HG02938 (cell line): ENCODE measurements at regions not wholly inside any gene's neighbourhood (a gene's known extent, or its start where the extent isn't known, plus 50 kb on each side); places are given as distances from the start of the nearest gene placed in this dataset.

Experiments
- ATAC-seq: cut with Tn5 transposase; IDR thresholded peaks from one replicate; pipeline ENCODE4 v1.9.1; 2021; ENCODE audit warnings: mild to moderate bottlenecking, moderate library complexity; ENCODE audit not compliant: unreplicated experiment

DNA sequence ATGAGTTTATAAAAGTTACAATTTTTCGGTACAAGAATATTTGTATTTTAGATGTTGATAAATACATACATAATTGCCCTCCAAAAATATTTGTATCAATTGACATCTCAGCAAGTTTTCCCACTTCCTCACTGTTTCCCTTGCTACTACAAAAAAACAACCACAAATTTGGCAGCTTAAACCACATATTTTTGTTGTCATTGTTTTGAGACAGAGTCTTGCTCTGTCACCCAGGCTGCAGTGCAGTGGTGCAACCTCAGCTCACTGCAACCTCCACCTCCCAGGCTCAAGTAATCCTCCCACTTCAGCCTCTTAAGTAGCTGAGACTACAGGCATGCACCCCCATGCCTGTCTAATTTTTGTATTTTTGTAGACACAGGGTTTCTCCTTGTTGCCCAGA, 162.8 kb upstream of the RARB start:
- ATAC-seq = no peak

DNA sequence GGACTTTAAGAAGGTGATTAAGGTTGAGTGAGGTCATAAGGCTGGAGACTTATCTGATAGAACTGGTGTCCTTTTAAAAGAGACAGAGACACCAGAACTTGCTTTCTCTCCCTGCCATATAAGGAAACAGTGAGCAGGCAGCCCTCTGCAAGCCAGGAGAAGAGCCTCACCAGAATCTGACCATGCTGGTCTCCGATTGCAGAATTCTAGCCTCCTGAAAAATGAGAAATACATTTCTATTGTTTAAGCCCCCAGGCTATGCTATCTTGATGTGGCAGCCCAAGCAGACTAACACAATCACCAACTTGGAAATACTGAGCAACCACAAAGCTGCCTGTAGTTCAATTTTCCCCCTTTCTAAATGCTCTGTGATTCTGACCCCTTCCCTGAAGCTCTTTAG, 161.4 kb upstream of the RARB start:
- no peak for ATAC-seq

DNA sequence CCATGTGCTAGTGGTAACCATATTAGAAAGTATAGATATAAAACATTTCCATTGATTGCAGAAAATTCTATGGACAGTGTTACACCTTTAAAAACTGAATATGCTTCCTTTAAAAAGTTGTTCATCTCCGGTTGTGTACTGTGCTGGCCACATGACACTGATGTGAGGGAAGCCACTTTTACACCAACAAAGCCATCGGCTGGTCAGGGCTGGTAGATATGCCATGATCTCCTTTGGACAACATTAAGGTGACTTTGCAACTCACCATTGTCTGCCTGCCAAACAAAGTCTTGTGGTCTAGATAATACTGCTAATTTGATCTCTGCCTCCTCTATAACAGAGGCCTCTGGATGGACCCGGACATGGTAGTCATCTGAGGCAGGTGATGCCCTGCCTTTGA, 156.0 kb upstream of the RARB start:
- ATAC-seq = no peak

DNA sequence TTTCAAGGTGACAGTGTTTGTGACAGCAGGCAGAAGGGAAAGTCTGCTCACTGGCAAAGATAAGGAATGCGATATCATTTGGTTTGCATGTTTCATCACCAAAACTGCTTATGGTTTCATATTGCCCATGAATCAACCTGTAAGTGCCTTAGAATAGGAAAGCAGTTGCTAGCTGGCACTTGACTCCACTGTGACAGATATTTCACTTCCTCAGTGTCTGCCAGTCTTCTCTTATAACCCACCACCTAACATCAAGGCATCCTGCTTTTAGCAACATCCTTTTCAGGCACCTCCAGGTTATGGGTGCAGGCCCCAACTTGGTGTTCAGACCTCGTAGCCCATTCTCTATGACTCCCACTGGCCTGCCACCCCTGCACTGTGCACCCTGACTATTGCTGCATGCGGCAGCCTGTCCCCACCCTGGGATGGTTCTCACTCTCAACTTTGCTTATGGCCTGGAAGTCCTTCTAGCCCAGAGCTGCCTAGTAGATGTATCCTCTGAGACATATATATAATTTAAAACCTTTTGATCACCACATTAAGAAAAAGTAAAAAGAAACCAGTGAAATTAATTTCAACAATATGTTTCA, 154.4 kb upstream of the RARB start:
- no peak for ATAC-seq

DNA sequence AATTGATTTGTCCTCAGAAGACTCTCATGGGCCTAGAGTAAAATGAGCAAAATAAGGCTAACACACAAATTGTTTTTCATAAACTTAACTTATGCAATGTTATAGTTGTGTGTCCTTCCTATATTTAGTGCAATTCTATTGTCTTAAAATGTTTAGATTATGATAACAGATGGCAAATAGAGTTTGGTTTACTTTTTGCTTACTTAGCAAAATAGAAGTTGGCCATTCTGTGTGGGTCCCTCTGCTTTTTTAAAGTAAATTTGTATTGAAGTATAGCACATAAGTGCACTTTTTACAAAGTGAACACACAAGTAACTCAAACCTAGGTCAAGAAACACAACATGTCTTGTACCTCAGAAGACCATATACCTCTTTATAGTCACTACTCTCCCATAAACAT, 150.6 kb upstream of the RARB start:
- no peak for ATAC-seq

DNA sequence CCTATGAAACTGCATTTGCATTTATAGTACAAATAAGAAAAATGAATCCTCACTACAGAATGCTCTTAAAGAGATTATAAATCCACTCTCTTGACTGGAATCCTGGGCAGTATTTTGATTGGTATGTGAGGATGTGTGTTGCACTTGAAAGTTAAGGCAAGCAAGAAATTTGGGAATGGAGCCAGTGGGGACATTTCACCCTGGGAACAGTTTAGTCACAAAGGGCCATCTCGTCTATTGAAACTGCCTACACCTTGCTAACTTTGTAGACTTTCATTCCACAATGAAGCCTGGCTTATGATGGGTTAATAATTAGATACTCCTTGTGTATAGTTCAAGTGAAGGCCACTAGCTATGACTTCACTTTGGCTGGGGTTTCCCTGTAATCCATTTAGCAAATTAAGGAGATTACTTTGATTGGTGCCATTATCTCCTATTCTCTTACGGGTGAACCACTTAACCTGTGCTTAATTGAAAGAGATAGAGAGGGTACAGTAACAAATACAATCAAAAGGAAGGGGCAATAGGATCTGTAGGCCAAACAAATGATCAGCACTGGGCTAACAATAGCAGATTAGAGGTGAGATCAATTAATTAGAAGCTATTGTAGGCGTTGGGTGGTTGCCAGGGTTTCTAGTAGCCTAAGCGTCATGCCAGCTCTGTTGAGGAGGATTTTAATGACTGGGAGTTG, 146.9 kb upstream of the RARB start:
- no peak for ATAC-seq

DNA sequence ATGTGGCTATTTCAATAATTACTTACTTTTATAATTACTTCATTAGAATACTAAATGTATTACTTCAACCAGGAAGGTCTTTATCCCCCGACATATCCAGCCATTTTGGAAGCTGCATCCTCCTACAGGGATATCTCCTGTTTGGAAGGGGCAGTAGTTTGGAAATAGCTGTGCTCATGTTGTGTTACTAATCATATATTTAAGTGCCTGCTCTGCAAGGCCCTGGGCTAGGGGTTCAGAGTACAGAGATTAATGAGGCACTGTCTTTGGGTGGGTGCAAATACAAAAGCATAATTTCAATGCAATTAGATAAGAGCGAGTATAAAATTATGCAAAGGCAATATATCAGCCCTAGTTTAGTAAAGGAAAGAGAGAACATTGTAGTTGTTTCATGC, 146.3 kb upstream of the RARB start:
- no peak for ATAC-seq

DNA sequence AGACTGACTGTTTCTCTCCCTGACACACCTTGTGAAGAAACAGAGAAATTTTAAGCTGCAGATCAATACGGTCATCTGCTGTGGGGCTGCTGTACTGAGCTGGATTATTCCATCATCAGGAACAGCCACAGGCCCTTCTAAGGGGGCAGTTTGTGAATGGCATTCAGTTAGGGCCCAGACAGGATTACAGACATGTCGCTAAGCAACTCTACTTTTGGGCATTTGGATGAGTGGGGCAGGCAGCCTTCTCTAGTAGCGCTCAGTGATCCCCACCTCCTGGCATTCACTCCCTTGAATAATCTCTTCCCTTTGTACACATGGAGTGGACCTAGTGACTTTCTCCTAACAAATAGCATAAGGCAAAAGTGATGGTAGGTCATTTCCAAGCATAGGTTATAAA, 144.4 kb upstream of the RARB start:
- no peak for ATAC-seq

DNA sequence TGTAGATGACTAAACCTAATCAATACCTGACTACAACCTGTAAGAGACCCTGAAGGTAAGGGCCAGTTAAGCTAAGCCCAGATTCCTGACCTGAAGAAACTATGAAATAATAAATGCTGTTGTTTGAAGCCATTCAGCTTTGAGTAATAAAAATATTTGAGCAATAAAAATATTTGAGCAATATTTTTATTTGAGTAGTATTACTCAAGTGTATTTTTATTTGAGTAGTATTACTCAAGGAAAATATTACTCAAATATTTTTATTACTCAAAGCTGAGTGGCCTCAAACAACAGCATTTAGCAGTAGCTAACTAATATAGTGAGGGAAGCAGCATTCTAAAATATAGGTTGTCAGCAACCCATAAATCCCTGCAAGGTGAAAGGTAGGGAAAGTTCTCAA, 143.8 kb upstream of the RARB start:
- no peak for ATAC-seq

DNA sequence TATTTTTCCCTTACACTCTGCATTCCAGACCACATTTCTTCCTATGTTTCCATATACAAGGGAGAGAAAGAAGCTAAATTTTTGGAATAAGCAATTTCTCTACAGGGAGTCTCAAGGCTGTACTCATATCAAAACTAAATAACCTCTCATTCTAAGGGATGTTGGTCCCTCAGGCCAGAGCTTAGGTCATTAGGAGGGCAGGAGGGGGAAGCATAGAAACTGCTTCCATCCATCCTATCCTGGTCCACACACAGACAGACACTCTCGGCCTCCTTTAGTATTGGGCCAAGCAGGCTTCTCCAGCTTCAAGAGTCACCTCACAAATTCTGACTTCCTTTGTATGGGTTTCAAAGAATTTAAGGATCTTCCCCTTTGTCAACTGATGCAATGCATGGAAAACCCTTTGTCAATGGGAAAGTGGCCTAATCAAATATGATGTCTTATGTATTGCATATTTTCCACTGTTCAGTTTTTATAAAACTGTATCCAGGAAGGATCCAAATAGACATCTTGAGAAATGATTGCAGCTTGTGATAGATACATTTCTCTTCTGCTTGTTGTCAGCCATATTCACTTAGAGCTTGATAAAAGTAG, 140.7 kb upstream of the RARB start:
- no peak for ATAC-seq

DNA sequence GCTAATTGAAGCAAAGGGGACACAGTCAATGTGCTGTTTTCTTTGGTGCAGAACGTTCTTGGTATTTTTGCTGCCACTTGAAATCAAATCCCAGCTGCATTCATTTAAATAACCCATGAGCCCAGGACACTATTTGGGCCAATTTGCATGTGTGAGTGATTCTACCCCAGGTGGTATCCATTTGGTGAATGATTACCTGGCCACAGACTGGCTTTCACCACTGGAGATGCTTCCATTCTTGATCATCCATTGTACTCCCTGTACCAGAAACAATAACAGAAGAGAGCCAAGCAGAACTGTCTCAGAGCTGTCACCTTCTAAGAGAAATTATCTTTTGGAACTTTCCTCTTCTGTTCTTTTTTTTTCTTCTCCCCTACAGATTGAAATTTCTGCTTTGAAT, 139.7 kb upstream of the RARB start:
- no peak for ATAC-seq

DNA sequence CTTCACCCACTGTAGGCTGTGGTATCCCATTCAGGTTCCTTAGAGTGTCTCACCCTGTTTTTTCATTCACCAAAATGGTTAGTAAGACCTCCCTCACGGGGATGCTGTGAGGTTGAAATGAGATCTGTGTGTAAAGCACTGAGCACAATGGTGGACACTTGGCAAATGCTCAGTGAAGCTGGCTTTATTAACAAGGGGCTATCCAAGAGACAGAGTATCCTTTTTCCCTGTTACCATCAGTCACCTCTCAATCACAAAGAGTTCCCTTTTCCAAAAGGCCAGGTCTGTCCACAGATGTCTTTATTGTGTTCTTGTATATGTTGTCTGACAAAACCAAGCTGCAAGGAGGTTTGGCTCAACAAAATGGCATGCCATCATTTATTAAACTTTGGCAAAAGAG, 138.9 kb upstream of the RARB start:
- ATAC-seq = no peak

DNA sequence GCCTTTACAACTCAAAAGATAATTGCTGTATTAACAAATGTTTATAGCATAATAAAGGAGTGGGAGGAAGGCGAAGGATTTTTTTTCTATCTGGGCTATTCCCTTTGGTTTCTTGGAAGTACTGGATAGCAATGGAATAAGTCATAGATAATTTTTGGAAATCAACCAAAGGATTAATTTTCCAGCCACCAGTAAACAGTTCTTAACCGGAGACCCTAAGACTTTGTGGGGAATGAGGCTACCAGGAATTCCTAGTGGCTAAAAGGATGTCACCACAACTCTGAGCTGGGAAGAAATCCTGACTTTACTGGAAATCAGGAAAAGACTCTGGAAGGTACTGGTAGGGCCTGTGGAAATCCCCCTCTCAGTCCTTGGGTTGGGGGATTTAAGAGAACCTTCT, 138.4 kb upstream of the RARB start:
- no peak for ATAC-seq

DNA sequence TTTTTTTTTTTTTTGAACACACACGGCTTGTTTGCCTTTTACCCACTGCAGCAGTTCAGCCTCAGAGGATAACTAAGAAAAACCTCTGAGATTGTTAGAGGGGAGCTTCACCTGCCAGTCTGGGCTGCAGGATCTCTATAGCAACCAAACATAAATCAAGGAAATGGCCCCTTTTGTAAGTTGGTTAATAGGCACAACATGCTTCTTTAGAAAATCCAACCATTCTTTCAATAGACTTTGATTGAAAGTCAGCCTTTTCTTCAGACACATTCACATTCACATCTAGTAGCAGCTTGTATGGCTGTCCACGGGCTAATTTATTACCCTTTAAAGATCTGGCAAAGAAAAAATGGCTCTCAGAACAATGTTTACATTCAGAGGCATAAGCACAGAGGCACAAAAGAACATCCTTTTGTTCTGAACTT, 136.6 kb upstream of the RARB start:
- ATAC-seq = no peak

DNA sequence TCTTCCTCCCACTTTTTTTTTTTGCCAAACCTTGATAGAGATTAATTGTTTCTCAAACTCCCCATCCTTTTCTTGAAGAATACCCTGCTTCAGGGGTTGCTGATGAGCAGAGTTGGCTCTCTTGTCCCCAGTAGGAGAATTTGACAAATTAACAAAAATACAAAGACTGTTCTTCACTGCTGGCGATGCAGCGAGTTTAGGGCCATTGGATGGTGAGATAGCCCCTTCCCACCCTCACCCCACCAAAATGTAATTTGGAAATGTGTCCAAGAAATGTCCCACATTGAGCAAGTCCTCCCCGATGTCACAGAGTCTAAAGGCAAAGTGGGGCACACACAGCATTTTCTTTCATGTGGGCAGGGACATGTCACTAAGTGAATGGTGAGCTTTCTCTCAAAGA, 136.0 kb upstream of the RARB start:
- ATAC-seq = no peak

DNA sequence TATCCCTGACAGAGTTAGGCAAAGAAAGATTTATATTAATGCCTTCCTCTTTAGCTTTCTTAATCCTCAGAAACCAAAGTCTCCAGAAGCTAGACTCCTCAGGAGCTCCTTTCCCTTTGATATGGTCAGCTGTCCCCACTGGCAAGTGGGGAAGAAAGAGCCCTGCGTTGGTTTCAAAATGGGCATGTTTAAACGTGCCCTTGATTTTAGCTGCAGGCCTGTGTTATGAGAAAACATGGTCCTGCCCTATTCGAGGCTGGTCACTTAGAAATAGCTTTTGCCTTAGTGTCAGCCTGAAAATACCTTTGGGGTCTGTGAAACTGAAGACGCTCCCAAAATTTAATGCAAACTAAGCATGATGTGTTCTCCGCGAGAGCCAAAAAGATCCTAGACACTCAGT, 135.5 kb upstream of the RARB start:
- ATAC-seq = no peak

DNA sequence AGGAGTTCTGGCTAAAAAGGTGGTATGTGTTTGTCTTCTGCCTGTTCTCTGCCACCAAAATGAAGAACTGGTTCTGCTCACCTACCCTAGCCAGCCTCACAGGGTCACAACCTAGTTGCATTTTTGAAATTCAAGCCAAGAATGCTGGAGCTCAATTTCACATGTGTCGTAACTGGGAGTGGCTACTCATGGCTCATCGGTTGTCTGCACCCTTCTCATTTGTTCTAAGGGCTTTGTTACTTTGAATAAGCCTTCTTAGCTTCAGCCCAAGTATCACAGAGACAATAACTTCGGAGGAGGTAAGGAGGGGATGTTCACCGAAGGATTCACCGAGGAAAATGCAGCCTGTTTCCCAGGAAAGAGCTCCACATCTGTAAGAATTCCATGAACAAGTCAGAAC, 134.3 kb upstream of the RARB start:
- ATAC-seq = no peak

DNA sequence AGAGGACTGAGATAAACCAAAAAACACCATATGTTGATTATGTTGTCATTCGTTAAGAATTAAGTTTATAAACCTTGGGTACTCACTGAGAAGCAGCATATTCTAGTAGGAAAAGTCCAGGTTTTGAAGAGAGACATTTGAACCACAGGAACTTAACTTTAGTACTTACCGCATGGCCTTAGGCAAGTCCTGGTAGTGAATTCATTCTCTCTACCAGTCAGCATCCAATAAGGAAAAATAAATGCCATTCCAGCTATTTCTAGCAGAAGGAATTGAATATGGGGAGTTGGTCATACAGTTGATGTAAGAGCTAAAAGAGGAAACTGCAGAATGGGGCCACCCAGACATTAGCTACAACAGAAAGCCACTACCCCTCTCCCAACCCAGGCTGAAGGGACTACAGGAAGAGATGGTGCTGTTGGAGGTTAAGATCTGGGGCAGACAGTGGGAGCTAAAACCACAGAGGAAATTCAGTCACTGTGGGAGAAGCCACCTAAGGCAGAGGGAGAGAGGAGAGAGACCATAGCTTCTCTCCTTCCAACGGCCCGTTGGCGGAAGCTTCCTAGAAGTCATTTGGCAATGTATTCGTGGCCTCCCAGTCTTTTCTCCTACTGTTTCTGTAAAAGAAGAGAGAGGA, 133.8 kb upstream of the RARB start:
- no peak for ATAC-seq

DNA sequence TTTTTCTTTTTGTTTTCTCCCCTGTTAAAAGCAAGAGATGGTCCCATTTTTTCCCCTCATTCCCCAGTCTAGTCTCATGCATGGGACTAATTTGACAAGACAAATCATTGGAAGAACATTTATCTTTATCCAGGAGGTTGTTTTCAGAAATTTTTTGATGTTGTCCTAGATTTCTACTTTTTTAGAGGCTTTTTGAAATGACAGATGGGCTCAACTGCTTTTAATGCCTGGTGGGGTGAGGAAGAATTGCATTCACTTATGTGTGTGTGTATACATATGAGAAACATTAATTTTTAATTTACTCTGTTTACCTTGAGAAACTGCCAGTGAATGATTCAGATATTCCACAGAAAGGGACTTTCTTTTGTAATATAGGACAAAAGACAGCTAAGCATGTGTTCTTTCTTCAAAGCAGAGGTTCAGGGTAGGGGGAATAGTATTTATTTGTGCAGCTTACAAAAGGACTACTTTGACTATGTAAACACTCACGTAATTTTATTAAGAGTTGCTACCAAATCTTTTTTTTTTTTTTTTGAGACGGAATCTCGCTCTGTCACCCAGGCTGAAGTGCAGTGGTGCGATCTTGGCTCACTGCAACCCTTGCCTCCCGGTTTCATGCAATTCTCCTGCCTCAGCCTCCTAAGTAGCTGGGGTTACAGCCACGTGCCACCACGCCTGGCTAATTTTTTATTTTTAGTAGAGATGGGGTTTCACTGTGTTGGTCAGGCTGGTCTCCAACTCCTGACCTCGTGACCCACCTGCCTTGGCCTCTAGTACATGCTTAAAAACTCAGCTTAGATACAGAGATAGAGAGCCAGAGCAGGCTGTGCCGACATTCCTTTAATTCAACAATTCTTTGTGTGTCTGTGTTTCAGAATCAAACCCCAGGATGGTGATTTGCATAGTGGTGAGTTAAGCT, 130.1 kb upstream of the RARB start:
- no peak for ATAC-seq

DNA sequence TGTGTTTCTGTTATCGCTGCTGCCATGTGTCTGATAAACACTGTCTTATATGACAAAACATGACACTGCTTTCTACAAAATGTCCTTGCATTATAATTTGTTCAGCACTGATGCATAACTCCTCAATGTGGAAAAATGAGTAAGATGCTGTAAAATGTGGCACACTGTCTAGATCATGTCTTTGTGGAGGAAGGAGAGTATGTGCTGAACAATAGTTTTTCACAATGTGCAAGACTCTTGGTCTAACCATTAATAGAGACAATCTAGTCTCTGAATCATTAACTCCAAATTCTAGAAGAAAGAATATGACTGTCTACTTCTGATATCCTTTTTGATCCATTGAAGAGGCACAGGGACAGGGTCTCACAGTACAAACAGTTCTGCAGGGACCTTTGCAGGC, 127.9 kb upstream of the RARB start:
- ATAC-seq = no peak

DNA sequence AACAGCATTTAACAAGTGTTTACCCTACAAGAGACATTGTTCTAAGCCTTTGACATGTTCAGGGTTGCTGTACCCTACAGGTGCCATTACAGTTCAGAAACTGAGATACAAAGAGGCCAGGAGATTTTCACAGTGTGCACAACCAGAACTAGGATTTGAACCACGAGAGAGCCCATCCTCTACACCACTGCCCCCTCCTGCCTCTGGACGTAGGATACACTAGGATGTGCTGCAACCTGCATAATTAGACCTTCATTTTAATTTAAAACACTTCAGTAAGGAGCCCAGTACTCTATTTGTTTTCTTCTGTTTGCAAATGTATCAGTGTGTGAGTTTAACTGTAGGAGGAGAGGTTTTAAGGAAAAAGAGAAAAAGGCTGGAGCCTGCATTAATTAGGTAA, 123.1 kb upstream of the RARB start:
- ATAC-seq = no peak
